Upper lobe of left lung (tissue), 4 donors: ENCODE measurements at regions not wholly inside any gene's neighbourhood (a gene's known extent, or its start where the extent isn't known, plus 50 kb on each side); places are given as distances from the start of the nearest gene placed in this dataset.

Experiments
- EP300 ChIP-seq, 4 donors: sonication (generic); formaldehyde crosslinking; IDR thresholded peaks; one replicate each; pipeline ENCODE4 v1.5.1; 2017; ENCODE audit warnings: antibody characterized with exemption in 4 of 4, control low read depth in 2 of 4
- POLR2A ChIP-seq, 4 donors: fragments of 450-650 bp; IDR thresholded peaks; one replicate each; pipeline ENCODE4 v1.5.1; 2016 to 2017; ENCODE audit warnings: antibody characterized with exemption in 4 of 4, mild to moderate bottlenecking in 2 of 4
- POLR2AphosphoS5 ChIP-seq, 2 donors: sonication (generic); formaldehyde crosslinking; IDR thresholded peaks; one replicate each; pipeline ENCODE4 v1.5.1; 2017; ENCODE audit warnings: antibody characterized with exemption in 2 of 2
- TF ChIP-seq, protein P1 (sequence below), 6 experiments: fragments of 450-650 bp in 4 of 6; fragments of 200-600 bp in 2 of 6; sonication (generic) in 2 of 6; IDR thresholded peaks; one replicate each; pipeline ENCODE4 v1.5.1; 2016 to 2019; ENCODE audit warnings: antibody characterized with exemption in 6 of 6

GRCh38 chr5:93192087-93192486, 388.9 kb downstream of the NR2F1-AS1 start:
- TF ChIP-seq, protein P1, sequence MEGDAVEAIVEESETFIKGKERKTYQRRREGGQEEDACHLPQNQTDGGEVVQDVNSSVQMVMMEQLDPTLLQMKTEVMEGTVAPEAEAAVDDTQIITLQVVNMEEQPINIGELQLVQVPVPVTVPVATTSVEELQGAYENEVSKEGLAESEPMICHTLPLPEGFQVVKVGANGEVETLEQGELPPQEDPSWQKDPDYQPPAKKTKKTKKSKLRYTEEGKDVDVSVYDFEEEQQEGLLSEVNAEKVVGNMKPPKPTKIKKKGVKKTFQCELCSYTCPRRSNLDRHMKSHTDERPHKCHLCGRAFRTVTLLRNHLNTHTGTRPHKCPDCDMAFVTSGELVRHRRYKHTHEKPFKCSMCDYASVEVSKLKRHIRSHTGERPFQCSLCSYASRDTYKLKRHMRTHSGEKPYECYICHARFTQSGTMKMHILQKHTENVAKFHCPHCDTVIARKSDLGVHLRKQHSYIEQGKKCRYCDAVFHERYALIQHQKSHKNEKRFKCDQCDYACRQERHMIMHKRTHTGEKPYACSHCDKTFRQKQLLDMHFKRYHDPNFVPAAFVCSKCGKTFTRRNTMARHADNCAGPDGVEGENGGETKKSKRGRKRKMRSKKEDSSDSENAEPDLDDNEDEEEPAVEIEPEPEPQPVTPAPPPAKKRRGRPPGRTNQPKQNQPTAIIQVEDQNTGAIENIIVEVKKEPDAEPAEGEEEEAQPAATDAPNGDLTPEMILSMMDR (IDR thresholded peaks at IDR 0.05) = no peak
- no peak for TF ChIP-seq POLR2A (IDR thresholded peaks at IDR 0.05)
- no peak for TF ChIP-seq POLR2AphosphoS5 (IDR thresholded peaks at IDR 0.05)
- TF ChIP-seq EP300 (IDR thresholded peaks at IDR 0.05) = no peak
